Caco-2 (cell line): ENCODE measurements at regions not wholly inside any gene's neighbourhood (a gene's known extent, or its start where the extent isn't known, plus 50 kb on each side); places are given as distances from the start of the nearest gene placed in this dataset.

Source experiments
- BruUV-seq: library from RNA; stranded (reverse); fragments of 400-500 nt; replicated peaks from 2 replicates; lab custom pipeline; 2021; lab: Mats Ljungman, UMichigan
- CTCF ChIA-PET: fragments of 300-600 bp; sonication (Branson Sonifier 250); formaldehyde crosslinking; loops from one replicate; lab custom pipeline; 2022; ENCODE audit warnings: antibody characterized with exemption; lab: Charles Lee
- POLR2A ChIA-PET: fragments of 300-600 bp; sonication (Branson Sonifier 250); formaldehyde crosslinking; loops from one replicate; lab custom pipeline; 2022; ENCODE audit warnings: antibody characterized with exemption; lab: Charles Lee
- DNase-seq, 2 experiments: peaks; one replicate each; pipeline versions ENCODE4 v3.0.0 to v3.0.0-alpha.2; 2020 to 2022
- H3K27me3 ChIP-seq: replicated peaks from 2 replicates; pipeline ENCODE4 v1.6.0; 2011; ENCODE audit warnings: low read length; ENCODE audit not compliant: control insufficient read depth, insufficient read depth
- H3K36me3 ChIP-seq: 2 replicates; pipeline ENCODE4 v1.5.1; 2011; ENCODE audit warnings: low read length; ENCODE audit not compliant: control insufficient read depth, insufficient read depth
- H3K4me1 ChIP-seq: fragments of 250-450 bp; sonication (Bioruptor Pico); 2 replicates; pipeline ENCODE4 v1.5.1; 2020; ENCODE audit warnings: mild to moderate bottlenecking
- H3K4me3 ChIP-seq: 2 replicates; pipeline ENCODE4 v1.5.1; 2011; ENCODE audit warnings: low read depth, mild to moderate bottlenecking, control low read depth, low read length
- H3K9me3 ChIP-seq: fragments of 250-450 bp; sonication (Bioruptor Pico); 2 replicates; pipeline ENCODE4 v1.5.1; 2020; ENCODE audit warnings: mild to moderate bottlenecking, moderate library complexity
- H3K27ac Mint-ChIP-seq: one replicate; pipeline ENCODE4 v1.8.0; 2022; ENCODE audit warnings: mixed read lengths; ENCODE audit not compliant: unreplicated experiment
- H3K27me3 Mint-ChIP-seq: one replicate; pipeline ENCODE4 v1.8.0; 2022; ENCODE audit warnings: mixed read lengths; ENCODE audit not compliant: insufficient read depth, unreplicated experiment
- H3K36me3 Mint-ChIP-seq: one replicate; pipeline ENCODE4 v1.8.0; 2022; ENCODE audit warnings: mild to moderate bottlenecking, mixed read lengths; ENCODE audit not compliant: insufficient read depth, unreplicated experiment
- H3K4me1 Mint-ChIP-seq: one replicate; pipeline ENCODE4 v1.8.0; 2022; ENCODE audit warnings: low read depth, mixed read lengths; ENCODE audit not compliant: unreplicated experiment
- H3K4me3 Mint-ChIP-seq: one replicate; pipeline ENCODE4 v1.8.0; 2022; ENCODE audit warnings: mild to moderate bottlenecking, moderate library complexity, mixed read lengths; ENCODE audit not compliant: unreplicated experiment
- H3K9me3 Mint-ChIP-seq: one replicate; pipeline ENCODE4 v1.8.0; 2022; ENCODE audit warnings: mixed read lengths; ENCODE audit not compliant: unreplicated experiment
- CTCF ChIP-seq, 2 experiments: fragments of 200-600 bp in 1 of 2; IDR thresholded peaks; 1 replicate in 1 of 2; 2 replicates in 1 of 2; pipeline versions ENCODE4 v1.5.1 to v1.8.0; 2011 to 2022; ENCODE audit warnings: antibody characterized with exemption in 1 of 2, control low read depth in 1 of 2, inconsistent platforms in 1 of 2, low read depth in 1 of 2, low read length in 1 of 2, mild to moderate bottlenecking in 1 of 2, moderate library complexity in 1 of 2; ENCODE audit not compliant: insufficient read depth in 1 of 2, severe bottlenecking in 1 of 2, unreplicated experiment in 1 of 2
- intact Hi-C: fragments of 100-400 bp; cut with micrococcal nuclease; formaldehyde crosslinking; loops from one replicate; pipeline ENCODE4 v1.10.0; 2022; ENCODE audit not compliant: unreplicated experiment

GRCh38 chr10:6320320-6321010 is 117.7 kb downstream of the PFKFB3 start:
- ChIA-PET CTCF (interaction anchor here (1.0 kb wide), 1 partner anchor 81 kb away, joined by 3 read pairs; no protein-coding TSS in a partner anchor), POLR2A (no interaction called here)
- TF ChIP-seq CTCF (IDR thresholded peaks at IDR 0.05; ENCODE audit: insufficient read depth in 1 of 2, low read depth in 1 of 2, low read length in 1 of 2, severe bottlenecking in 1 of 2, unreplicated experiment in 1 of 2) = no peak
- no peaks in the 10 kb centered on the region for H3K36me3 ChIP-seq
- H3K27me3 Mint-ChIP-seq = no peaks in the 10 kb centered on the region
- H3K27ac Mint-ChIP-seq = no peak overlapping the region
- no peaks in the 10 kb centered on the region for H3K4me1 ChIP-seq
- no peak overlapping the region for H3K4me3 ChIP-seq
- no peak overlapping the region for H3K4me3 Mint-ChIP-seq
- no peaks in the 10 kb centered on the region for H3K27me3 ChIP-seq
- no TSS peak for BruUV-seq
- intact Hi-C loops = no loop called here
- no peaks in the 10 kb centered on the region for H3K9me3 Mint-ChIP-seq
- no peak for DNase-seq
- H3K4me1 Mint-ChIP-seq = no peaks in the 10 kb centered on the region
- H3K36me3 Mint-ChIP-seq = no peaks in the 10 kb centered on the region
- peaks cover 2% of the 10 kb centered on the region; the same call in 1 of the 2 replicates for H3K9me3 ChIP-seq

GRCh38 chr10:6321880-6322279 is 119.1 kb downstream of the PFKFB3 start:
- Histone ChIP-seq H3K36me3 (no peaks in the 10 kb centered on the region), H3K9me3 (peaks cover 2% of the 10 kb centered on the region; the same call in 1 of the 2 replicates), H3K27me3 (no peaks in the 10 kb centered on the region), H3K4me1 (no peaks in the 10 kb centered on the region), H3K4me3 (no peak overlapping the region)
- Mint-ChIP-seq H3K4me3 (no peak overlapping the region), H3K36me3 (no peaks in the 10 kb centered on the region), H3K4me1 (no peaks in the 10 kb centered on the region), H3K27ac (no peak overlapping the region), H3K27me3 (no peaks in the 10 kb centered on the region), H3K9me3 (no peaks in the 10 kb centered on the region)
- intact Hi-C loops = no loop called here
- ChIA-PET POLR2A (no interaction called here), CTCF (no interaction called here)
- DNase-seq = no peak
- no peak for TF ChIP-seq CTCF (IDR thresholded peaks at IDR 0.05; ENCODE audit: insufficient read depth in 1 of 2, low read depth in 1 of 2, low read length in 1 of 2, severe bottlenecking in 1 of 2, unreplicated experiment in 1 of 2)
- no TSS peak for BruUV-seq

- Mint-ChIP-seq H3K9me3 (no peaks in the 10 kb centered on the region), H3K27ac (no peak overlapping the region), H3K27me3 (no peaks in the 10 kb centered on the region), H3K36me3 (no peaks in the 10 kb centered on the region), H3K4me3 (no peak overlapping the region), H3K4me1 (no peaks in the 10 kb centered on the region)
- no peaks in the 10 kb centered on the region for H3K27me3 ChIP-seq
- no peaks in the 10 kb centered on the region for H3K4me1 ChIP-seq
- H3K4me3 ChIP-seq = no peak overlapping the region
- CTCF ChIA-PET = no interaction called here
- DNase-seq = no peak
- POLR2A ChIA-PET = no interaction called here
- H3K9me3 ChIP-seq = peaks cover 2% of the 10 kb centered on the region; the same call in 1 of the 2 replicates
- intact Hi-C loops = no loop called here
- no peaks in the 10 kb centered on the region for H3K36me3 ChIP-seq
- BruUV-seq = no TSS peak
- no peak for TF ChIP-seq CTCF (IDR thresholded peaks at IDR 0.05; ENCODE audit: insufficient read depth in 1 of 2, low read depth in 1 of 2, low read length in 1 of 2, severe bottlenecking in 1 of 2, unreplicated experiment in 1 of 2)
Measured at GRCh38 chr10:6322805-6323204, 120.1 kb downstream of the PFKFB3 start.
